ENCODE measurements at regions not wholly inside any gene's neighbourhood (a gene's known extent, or its start where the extent isn't known, plus 50 kb on each side); places are given as distances from the start of the nearest gene placed in this dataset.

GRCh38 chr13:47801555-47801954 lies 199.5 kb downstream of the SUCLA2 start:
- Mint-ChIP-seq H3K27ac (ENCODE audit: unreplicated experiment) (no peak overlapping the region), H3K4me3 (no peak overlapping the region), H3K9me3 (peaks cover 5% of the 10 kb centered on the region), H3K4me1 (no peaks in the 10 kb centered on the region), H3K27me3 (ENCODE audit: low read depth) (no peaks in the 10 kb centered on the region), H3K36me3 (ENCODE audit: low read depth) (no peaks in the 10 kb centered on the region)
- no peak for DNase-seq (ENCODE audit: low read depth, low spot score)
- TF ChIP-seq CTCF (conservative IDR thresholded peaks at IDR 0.05): no peak

GRCh38 chr13:47800593-47800992 lies 200.5 kb downstream of the SUCLA2 start:
- H3K36me3 Mint-ChIP-seq (ENCODE audit: low read depth): no peaks in the 10 kb centered on the region
- peaks cover 2% of the 10 kb centered on the region for H3K9me3 Mint-ChIP-seq
- peak overlapping the region; percentile 39 for H3K27ac Mint-ChIP-seq (ENCODE audit: unreplicated experiment)
- no peak for DNase-seq (ENCODE audit: low read depth, low spot score)
- H3K4me3 Mint-ChIP-seq: no peak overlapping the region
- H3K27me3 Mint-ChIP-seq (ENCODE audit: low read depth): no peaks in the 10 kb centered on the region
- H3K4me1 Mint-ChIP-seq: no peaks in the 10 kb centered on the region
- no peak for TF ChIP-seq CTCF (conservative IDR thresholded peaks at IDR 0.05)

- TF ChIP-seq CTCF (conservative IDR thresholded peaks at IDR 0.05): no peak
- DNase-seq (ENCODE audit: low read depth, low spot score): no peak
- H3K36me3 Mint-ChIP-seq (ENCODE audit: low read depth): no peaks in the 10 kb centered on the region
- H3K27me3 Mint-ChIP-seq (ENCODE audit: low read depth): no peaks in the 10 kb centered on the region
- no peak overlapping the region for H3K4me3 Mint-ChIP-seq
- H3K9me3 Mint-ChIP-seq: peaks cover 2% of the 10 kb centered on the region
- no peaks in the 10 kb centered on the region for H3K4me1 Mint-ChIP-seq
- no peak overlapping the region for H3K27ac Mint-ChIP-seq (ENCODE audit: unreplicated experiment)
Measured at GRCh38 chr13:47798906-47799305, 202.2 kb downstream of the SUCLA2 start.

- no peaks in the 10 kb centered on the region for H3K4me1 Mint-ChIP-seq
- H3K27me3 Mint-ChIP-seq (ENCODE audit: low read depth): no peaks in the 10 kb centered on the region
- H3K4me3 Mint-ChIP-seq: no peak overlapping the region
Measured at GRCh38 chr13:47798194-47798593, 202.9 kb downstream of the SUCLA2 start.

GRCh38 chr13:47796816-47797215 lies 204.3 kb downstream of the SUCLA2 start:
- Mint-ChIP-seq H3K27me3 (ENCODE audit: low read depth) (no peaks in the 10 kb centered on the region), H3K27ac (ENCODE audit: unreplicated experiment) (no peak overlapping the region), H3K4me1 (no peaks in the 10 kb centered on the region), H3K9me3 (peaks cover 5% of the 10 kb centered on the region), H3K4me3 (no peak overlapping the region), H3K36me3 (ENCODE audit: low read depth) (peaks cover 4% of the 10 kb centered on the region)
- no peak for TF ChIP-seq CTCF (conservative IDR thresholded peaks at IDR 0.05)
- no peak for DNase-seq (ENCODE audit: low read depth, low spot score)

More at GRCh38 chr13:47798194-47798593, 202.9 kb downstream of the SUCLA2 start:
- Mint-ChIP-seq H3K27ac (ENCODE audit: unreplicated experiment) (no peak overlapping the region), H3K9me3 (peaks cover 2% of the 10 kb centered on the region), H3K36me3 (ENCODE audit: low read depth) (no peaks in the 10 kb centered on the region)
- no peak for DNase-seq (ENCODE audit: low read depth, low spot score)
- TF ChIP-seq CTCF (conservative IDR thresholded peaks at IDR 0.05): no peak

- Mint-ChIP-seq H3K4me3 (no peak overlapping the region), H3K9me3 (peaks cover 10% of the 10 kb centered on the region), H3K27ac (ENCODE audit: unreplicated experiment) (no peak overlapping the region), H3K36me3 (ENCODE audit: low read depth) (peaks cover 9% of the 10 kb centered on the region), H3K4me1 (no peaks in the 10 kb centered on the region), H3K27me3 (ENCODE audit: low read depth) (no peaks in the 10 kb centered on the region)
- TF ChIP-seq CTCF (conservative IDR thresholded peaks at IDR 0.05): peak; percentile 52
- no peak for DNase-seq (ENCODE audit: low read depth, low spot score)
Measured at GRCh38 chr13:47794963-47795362, 206.1 kb downstream of the SUCLA2 start.

Measured in neural crest cell (in vitro differentiated cells).